ENCODE measurements at regions not wholly inside any gene's neighbourhood (a gene's known extent, or its start where the extent isn't known, plus 50 kb on each side); places are given as distances from the start of the nearest gene placed in this dataset.
"Not testable (repeated sequence)": the region's sequence is repeated elsewhere in the genome, so short reads cannot be mapped to it uniquely, and the experiment has no call there.

GRCh38 chr7:45413419-45413818, 160.7 kb upstream of the ADCY1 start:
- DNase-seq = no peak

GRCh38 chr7:45414226-45414625, 159.9 kb upstream of the ADCY1 start:
- no peak for DNase-seq

- no peak for DNase-seq
Observed at GRCh38 chr7:45415265-45415664, 158.9 kb upstream of the ADCY1 start.

- DNase-seq = no peak
Observed at GRCh38 chr7:45416846-45417245, 157.3 kb upstream of the ADCY1 start.

- DNase-seq = no peak
Observed at GRCh38 chr7:45417268-45417667, 156.9 kb upstream of the ADCY1 start.

GRCh38 chr7:45417735-45418134, 156.4 kb upstream of the ADCY1 start:
- DNase-seq = no peak

- DNase-seq = no peak
Observed at GRCh38 chr7:45420843-45421495, 153.2 kb upstream of the ADCY1 start.

GRCh38 chr7:45421806-45422205, 152.4 kb upstream of the ADCY1 start:
- no peak for DNase-seq

- DNase-seq = no peak
Observed at GRCh38 chr7:45430397-45430796, 143.8 kb upstream of the ADCY1 start.

GRCh38 chr7:45434167-45434784, 139.9 kb upstream of the ADCY1 start:
- no peak for DNase-seq

- DNase-seq = no peak
Observed at GRCh38 chr7:45435131-45435530, 139.0 kb upstream of the ADCY1 start.

- no peak for DNase-seq
Observed at GRCh38 chr7:45435846-45436245, 138.3 kb upstream of the ADCY1 start.

- not testable (repeated sequence) for DNase-seq
Observed at GRCh38 chr7:45440776-45441175, 133.4 kb upstream of the ADCY1 start.

GRCh38 chr7:45443263-45443662, 130.9 kb upstream of the ADCY1 start:
- DNase-seq = no peak

- no peak for DNase-seq
Observed at GRCh38 chr7:45446195-45446944, 127.8 kb upstream of the ADCY1 start.

GRCh38 chr7:45447296-45447695, 126.9 kb upstream of the ADCY1 start:
- DNase-seq = no peak

- no peak for DNase-seq
Observed at GRCh38 chr7:45450571-45451204, 123.5 kb upstream of the ADCY1 start.

- no peak for DNase-seq
Observed at GRCh38 chr7:45451342-45452035, 122.7 kb upstream of the ADCY1 start.

- DNase-seq = no peak
Observed at GRCh38 chr7:45454771-45455170, 119.4 kb upstream of the ADCY1 start.

- no peak for DNase-seq
Observed at GRCh38 chr7:45455662-45456061, 118.5 kb upstream of the ADCY1 start.

- DNase-seq = no peak
Observed at GRCh38 chr7:45456105-45456504, 118.1 kb upstream of the ADCY1 start.

- DNase-seq = no peak
Observed at GRCh38 chr7:45456747-45457524, 117.2 kb upstream of the ADCY1 start.

All from stimulated activated CD8-positive, alpha-beta memory T cell treated with anti-CD3 and anti-CD28 coated beads, Interleukin-4, amount 100 ng/mL, for 48 hours (primary cell).